ENCODE measurements at regions not wholly inside any gene's neighbourhood (a gene's known extent, or its start where the extent isn't known, plus 50 kb on each side); places are given as distances from the start of the nearest gene placed in this dataset.
"Not testable (repeated sequence)": the region's sequence is repeated elsewhere in the genome, so short reads cannot be mapped to it uniquely, and the experiment has no call there.

DNA sequence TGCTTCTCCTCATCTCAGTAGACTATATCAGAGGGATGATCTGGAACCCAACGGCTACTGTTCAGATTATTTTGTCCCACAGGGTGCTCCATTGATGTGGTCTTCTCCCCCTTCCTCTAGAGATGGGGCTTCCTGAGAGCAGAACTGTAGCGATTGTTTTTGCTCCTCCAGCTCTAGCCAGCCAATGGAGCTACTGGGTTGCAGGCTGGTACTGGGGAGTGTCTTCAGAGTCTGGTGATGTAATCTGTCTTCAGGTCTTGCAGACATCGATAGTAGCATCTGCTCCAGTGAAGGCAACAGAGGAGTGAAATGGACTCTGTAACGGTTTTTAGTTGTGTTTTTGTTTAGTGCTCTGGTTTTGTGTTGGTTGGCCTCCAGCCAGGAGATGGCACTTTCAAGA is 621.9 kb downstream of the RNF144A start:
- DNase-seq: no peak

DNA sequence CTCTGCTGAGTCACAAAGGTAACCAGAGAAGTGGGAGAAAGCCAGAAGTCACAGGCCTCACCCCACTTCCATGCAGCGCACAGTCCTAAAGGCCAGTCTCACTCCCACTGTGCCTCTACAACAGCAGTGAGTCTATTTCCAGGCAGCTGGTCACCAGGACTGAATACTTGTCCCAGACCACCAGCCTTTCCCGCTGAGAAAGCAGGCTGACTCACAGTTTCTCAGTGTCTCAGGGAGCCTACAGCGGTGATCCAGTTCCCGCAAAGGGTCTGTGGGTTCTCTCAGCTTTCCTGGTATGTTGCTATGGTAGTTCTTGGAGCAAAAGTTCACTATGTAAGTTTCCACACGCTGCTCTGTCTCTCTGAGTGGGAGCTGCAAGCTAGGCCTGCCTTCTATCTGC is 622.5 kb downstream of the RNF144A start:
- DNase-seq: no peak

DNA sequence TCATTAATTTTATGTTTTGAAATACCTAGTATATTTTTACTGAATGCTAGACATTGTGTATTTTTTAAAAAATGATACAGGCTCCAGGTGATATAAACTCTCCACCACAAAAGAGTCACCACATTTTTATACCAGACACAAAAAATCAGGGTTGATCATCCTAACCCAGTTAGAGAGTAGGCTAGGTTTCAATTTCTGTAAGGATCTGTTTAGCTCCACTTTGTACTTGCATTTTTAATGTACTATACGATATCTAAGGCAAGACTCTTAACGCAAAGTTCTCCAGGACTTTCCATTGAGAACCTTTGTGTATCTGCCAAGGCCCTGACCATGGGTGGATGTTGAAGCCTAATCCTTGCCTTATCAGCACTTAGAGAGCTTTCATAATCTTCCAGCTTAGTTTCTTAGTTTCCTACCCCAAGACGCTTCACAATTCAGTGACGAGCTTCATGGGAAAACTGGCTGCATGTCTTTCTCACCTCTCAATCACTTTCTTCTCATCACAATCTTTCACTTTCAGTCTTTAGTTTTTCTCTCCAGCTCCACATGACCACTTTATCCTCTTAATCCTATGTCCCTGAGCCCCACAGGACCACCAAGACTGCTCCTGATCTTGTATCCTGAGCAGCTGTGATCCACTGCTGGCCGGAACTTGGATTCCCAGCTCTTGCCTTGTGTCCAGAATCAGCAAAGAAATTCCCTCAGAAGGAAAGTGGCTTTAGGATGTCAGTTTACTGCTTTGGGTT is 635.8 kb downstream of the RNF144A start:
- DNase-seq: no peak

DNA sequence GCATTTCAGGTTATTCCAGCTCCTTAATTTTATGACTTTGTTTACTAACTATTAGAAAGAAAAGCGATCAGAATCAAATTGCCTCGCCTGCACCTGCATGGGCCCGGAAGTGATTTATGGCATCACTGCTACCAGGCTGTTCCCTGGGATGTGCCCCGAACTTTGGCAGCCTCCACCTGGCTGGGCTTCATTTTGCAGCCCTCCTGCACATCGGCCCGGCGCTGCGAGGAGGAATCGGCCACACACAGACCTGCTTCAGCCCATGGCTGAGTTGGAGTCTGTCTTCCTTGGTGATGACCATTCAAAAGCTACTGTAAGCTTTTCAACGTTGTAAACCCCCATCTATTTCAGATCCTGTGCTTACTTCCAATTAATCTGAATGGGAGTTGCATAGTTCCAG is 638.0 kb downstream of the RNF144A start:
- no peak for DNase-seq

DNA sequence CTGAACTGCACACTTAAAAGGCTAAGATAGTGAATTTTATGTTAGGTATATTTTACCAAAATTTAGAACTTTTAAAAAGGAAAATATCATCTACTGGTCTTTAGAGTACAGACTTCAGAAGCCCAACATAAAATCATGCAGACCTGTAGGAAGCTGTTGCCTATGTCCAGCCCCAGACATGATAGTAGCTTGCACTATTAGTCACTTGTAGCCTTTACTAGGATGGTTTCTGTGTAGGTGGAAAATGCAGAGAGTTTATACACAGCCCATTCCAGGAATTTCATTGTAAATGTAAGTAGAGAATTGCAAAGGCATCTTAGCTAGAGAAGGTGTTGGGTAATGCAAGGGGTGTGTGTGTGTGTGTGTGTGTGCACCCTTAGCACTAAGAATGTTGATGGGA is 640.2 kb downstream of the RNF144A start:
- DNase-seq: no peak

DNA sequence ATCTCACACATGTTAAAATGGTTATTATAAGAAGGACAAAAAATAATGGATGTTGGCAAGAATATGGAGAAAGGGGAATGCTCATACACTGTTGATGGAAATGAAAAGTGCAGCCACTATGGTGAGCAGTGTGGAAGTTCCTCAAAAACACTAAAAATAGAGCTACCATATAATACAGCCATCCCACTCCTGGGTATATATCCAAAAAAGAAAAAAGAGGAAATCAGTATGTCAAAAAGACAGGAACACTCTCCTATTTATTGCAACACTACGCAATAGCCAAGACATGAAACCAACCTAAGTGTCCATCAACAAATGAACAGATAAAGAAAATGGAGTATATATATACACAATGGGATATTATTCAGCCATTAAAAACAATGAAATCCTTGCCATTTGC is 642.6 kb downstream of the RNF144A start:
- no peak for DNase-seq

DNA sequence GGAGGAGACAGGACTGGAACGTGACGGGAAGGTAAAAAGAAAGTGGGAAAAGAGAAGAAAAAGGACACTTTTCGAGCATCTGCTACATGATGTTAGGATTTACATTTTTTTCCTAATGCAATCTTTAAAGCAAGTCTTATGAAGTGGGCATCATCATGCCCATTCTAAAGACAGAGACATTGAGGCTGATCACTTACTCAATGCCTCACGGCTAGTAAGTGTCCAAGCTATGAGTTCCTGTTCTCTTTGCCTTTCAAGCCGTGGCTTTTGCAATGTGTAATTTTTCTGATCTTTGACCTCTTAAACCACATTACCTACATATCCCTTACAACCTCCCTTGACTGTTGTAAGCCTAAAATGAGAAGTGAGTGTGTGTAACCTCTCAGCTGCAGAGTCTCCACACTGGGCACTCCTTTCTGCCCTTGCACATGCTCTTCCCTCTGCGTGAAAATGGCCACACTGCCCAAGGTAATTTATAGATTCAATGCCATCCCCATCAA is 649.2 kb downstream of the RNF144A start:
- no peak for DNase-seq

DNA sequence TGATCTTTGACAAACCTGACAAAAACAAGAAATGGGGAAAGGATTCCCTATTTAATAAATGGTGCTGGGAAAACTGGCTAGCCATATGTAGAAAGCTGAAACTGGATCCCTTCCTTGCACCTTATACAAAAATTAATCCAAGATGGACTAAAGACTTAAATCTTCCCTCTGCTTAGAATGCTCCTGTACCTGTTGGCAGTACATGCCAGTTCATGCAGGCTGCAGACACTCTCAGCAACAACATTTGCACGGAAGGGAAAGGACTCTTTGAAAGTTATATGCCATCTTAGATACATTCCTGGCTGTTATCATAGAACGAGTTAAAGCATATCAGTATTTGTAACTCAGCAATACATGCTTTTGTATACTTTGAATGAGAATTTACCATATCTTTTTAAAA is 649.9 kb downstream of the RNF144A start:
- DNase-seq: not testable (repeated sequence)

DNA sequence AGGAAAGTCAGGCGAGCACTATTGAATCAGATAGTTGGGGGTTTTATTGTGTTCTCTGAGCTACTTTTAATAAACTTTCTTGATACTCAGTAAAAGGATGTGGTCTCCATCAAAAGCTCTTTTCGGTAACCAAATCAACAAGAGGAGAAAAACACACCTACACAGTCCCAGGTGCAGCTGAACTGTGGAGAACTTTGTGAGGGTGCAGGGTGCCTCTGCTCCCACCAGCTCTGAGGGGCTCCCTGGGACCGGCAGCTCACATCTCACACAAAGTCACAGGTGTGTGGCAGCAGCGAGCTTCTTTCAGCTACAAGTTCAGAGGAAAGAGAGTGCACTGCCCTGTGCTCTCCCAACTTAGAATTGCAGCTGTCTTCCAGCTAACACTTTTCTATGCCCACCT is 650.4 kb downstream of the RNF144A start:
- no peak for DNase-seq

DNA sequence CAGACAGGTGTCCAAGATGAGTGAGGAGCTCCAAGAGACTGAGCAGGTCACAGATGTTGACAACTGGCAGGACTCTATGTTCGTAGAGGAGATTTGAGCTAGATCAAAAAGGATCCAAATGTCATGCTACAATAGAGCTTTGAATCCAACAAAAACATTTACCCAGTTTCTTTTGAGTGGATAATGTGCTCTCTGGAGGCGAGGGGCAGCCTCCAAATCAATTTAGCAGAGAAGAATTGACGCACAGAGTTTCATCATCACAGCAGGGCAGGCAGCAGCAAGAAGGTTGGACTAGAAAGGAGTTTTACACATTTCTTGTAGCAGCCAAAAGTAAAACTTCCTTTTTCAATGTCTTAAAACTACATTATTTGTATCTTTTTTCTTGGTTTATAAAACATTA is 653.0 kb downstream of the RNF144A start:
- DNase-seq: no peak

DNA sequence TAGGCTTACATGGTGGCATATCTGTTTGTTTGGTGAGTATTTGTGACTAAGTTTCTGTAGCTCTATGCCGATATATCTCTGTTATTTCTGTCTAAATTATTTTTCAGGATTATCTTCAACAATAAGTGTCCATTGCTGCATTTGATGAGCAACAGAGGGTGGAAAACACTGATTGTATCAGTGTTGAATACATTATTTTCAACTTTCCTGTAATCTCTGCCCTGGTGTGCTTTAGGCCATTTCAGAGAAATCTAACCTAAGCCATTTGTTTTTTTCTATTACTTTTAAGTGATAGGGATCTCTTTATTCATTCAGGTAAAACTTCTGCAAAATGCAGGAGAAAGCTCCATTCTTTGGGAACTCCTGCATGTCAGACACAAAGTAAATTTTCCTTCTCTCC is 654.5 kb downstream of the RNF144A start:
- no peak for DNase-seq

DNA sequence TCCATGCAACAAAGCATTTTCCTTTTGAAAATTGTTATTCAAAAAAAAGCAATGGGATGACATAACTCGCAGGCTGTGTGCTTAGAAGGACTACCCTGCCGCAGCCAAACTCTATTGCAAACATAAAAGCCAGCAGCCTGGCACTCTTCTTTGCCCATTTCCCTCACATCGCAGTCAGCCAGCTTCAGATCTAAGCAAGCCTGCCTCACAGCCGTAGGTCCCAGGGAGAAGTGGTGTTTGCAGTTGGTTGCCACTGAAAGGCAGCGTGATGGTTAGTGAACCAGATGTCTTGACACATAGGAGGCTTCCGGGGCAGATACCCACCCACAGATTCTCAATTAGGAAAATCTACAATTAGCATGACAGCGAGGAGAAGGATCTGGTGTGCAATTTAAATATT is 655.2 kb downstream of the RNF144A start:
- no peak for DNase-seq

DNA sequence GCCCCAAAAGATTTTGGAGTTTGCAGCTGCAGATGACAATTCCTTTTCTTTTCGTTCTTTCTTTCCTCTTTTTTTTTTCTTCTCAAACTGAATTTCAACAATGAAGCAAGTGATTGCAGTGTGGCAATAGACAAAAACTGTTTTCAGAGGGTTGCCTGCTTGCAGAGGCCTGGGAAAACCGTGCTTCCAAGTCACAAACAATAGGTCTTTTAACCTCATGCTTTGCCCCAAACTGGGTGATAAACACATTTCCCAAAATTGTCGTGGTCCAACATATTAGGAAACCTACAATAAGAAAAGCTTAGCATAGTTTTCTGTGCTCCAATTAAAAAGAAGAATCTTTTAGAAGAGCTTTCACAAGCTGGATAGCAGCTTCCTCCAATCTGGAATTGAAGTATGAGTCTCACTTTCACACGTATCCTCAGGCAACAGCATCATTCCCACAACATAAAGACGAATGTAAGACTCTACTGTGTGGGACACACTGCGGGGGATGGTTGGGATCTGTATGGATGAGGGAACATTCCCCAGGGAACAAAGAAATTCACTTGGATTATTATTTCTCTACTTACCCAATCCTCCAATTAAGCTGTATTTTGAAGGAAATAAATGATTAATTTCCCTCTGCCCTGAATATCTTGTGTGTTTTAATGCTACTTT is 656.1 kb downstream of the RNF144A start:
- no peak for DNase-seq

DNA sequence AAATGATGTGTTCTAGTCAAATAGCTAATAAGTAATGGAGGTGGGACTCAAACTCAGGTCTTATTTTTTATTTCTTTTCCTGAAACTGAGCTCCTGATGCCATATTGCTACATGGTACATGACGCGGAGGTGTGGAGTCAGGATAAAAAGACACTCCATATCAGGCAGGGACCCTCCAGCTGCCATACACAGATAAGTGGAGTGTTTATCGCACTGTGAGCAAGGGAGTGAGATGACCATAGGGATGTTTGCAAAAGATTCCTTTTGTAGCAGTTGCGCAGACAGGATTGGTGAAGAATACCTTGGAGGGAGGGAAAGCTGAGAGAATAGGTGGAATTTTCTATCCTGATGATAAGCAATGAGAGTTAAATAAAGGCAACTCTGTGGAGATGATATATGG is 657.2 kb downstream of the RNF144A start:
- DNase-seq: no peak

DNA sequence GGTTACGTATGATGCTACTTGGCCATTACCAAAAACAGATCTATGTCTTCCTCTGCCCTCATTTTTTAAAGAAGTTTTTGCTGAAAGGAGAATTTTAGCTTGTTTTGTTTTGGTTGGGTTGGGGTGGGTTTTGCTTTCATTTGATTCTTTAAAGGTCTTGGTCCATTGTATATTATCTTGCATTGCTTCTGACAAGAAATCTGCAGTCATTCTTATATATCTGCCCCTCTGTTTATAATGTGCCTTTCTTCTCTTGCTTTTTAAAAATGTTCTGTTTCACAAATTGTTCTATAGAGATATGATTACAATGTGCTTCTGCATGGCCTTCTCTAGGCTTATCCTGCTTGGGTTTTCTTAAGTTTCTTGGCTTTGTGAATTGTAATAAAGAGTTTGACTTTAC is 660.6 kb downstream of the RNF144A start:
- no peak for DNase-seq

DNA sequence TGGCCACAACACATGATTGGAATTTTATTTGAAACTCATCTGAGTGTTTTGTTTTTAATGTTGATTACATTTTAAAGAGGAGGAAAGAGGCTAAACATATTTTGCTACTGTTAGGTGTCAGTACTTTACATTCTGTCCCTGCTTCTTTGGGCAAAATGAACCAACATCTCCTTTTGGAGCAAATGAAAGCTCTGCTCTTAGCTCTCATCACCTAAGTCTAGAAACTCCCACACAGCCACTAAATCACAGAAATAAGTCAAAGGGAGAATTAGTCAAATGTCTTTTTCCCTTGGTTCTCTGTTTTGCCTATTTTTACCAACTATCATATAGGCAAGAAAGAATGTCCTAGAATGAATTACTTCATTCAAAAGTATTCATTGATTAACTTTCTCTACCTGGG is 666.8 kb downstream of the RNF144A start:
- DNase-seq: no peak

DNA sequence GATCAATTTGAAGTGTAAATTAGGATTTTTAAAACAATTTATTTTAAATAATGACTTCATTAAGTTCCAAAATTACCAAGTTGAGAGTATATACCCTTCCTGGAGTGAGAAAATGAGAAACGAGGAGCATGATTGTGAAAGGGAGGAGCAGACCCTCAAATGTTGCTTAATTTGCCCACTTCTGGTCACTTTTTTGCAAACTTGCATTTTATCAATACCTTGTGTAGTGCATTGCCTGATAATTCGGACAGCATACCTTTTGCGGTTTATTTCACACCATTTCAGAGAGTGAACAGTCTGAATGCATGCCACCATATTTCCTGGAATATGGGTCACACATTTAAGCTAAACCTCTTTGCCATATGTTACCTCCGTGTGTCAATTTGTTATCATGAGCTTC is 669.7 kb downstream of the RNF144A start:
- DNase-seq: no peak

DNA sequence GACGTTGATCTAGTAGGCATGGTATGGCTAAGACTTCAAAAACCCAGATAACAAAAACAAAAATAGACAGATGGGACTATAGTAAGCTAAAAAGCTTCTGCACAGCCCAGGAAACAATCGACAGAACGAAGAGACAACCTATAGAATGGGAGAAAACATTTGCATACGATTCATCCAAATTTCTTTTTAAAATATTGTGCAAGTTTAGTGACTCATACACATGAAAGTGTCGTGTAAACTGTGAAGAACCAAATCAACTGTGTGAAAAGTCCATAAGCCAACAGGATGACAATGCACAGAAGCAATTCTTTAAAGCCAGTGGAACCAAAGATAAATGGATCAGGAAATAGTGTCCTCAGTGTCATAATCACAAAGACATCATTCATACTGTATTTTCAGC is 671.1 kb downstream of the RNF144A start:
- no peak for DNase-seq

DNA sequence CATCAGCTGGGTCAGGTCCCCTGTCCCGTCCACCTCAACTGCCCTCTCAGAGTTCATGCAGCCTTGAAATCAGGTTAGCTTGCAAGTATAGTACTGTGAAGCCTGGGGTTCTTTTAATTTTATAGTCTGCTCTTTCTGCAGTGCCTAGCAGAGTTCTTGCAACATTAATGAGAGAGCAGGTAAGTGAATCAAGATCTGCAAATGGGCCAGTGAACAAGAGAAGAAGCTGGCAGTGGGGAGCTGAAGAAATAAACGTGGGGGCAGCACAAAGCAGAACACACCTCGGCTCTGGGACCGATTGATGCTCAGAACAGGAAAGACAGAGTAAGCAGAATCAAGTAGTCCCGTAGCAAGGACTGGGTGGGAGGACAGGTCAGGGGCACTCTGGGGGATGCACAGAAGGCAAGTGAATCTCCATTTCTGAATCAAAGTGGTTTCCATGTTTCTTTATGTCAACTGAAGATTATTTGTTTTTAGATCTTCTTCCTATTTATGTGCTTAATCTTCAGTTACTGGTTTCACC is 675.5 kb downstream of the RNF144A start:
- no peak for DNase-seq

DNA sequence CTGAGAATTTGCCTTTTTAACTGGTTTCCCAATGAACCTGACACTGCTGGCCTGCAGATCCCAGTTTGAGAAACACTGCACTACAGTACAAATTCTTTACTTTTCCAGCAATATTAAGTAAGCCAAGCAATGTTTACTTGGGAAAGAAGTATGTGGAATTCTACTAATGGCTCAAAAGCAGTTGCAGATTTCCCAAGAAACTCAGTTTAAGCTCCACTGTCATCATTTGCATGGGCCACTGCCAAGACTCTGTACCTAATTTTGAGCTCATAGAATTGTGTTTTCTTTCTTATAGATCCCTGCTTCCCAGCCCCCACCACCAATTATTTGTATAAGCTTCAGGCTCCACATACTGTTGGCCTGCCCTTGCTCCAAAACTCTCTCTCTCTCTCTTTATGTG is 676.1 kb downstream of the RNF144A start:
- DNase-seq: no peak

DNA sequence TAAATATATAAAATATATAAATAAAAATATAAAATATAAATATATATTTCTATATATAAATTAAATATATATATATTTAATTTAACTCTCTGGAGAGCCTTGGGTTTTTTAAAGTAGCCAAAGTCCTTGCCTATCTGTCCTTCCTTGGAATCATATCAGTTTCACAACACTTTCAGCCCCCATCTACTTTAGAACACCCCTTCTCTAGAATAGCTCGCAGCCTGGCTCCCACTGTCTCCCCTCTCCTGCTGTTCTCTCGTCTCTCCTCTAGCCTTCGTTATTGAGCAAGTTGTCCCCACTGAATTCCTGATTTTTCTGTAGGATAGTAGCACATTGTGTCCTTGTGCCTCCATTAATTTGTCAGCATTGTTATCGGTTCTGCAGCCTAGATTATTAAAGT is 677.0 kb downstream of the RNF144A start:
- no peak for DNase-seq

DNA sequence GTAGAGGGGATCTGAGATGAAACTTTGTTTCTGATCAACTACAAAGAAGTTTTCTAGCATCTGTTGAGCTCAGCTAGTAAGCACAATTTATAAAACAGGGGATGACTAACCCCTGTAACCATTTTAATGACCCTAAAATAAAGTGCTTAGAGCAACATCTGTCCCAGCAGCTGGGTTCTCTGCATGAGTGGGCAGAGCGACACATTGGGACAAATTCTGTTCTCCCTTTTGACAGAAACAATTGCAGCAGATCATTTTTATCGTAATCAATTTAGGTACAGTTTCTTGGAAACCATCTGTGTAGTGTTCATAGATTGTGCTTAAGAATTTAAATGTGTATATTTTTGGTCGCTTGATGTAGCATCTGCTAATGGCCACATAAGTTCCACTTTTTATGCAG is 678.0 kb downstream of the RNF144A start:
- DNase-seq: no peak

DNA sequence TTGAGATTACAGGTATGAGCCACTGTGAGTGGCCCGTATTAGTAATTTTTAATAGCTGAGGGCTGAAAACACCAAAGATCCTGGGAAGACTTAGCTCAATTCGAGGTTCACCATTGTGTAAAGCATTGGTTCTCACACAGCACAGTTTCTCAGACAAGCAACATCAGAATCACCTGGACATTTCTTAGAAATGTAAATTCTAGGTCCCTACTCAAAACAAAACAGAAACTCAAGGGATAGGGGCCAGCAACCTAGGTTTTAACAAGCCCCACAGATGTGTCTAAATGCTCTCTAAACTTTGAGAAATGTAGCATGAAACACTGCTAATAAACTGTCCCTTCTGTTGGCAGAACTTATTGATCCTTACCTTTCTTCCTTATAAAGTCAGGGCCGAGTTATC is 681.2 kb downstream of the RNF144A start:
- no peak for DNase-seq
